Stomach (tissue), 4 donors: ENCODE measurements at regions not wholly inside any gene's neighbourhood (a gene's known extent, or its start where the extent isn't known, plus 50 kb on each side); places are given as distances from the start of the nearest gene placed in this dataset.

Experiments
- POLR2A ChIP-seq, 4 donors: fragments of 450-650 bp; IDR thresholded peaks; one replicate each; pipeline ENCODE4 v1.6.1; 2016; ENCODE audit warnings: antibody characterized with exemption in 4 of 4, control low read depth in 2 of 4, mild to moderate bottlenecking in 1 of 4, moderate library complexity in 1 of 4
- POLR2AphosphoS5 ChIP-seq, 3 donors: sonication (generic); formaldehyde crosslinking; IDR thresholded peaks; one replicate each; pipeline ENCODE4 v1.6.1; 2016; ENCODE audit warnings: antibody characterized with exemption in 3 of 3
- TF ChIP-seq, protein P1 (sequence below), 7 experiments: fragments of 450-650 bp in 4 of 7; fragments of 200-600 bp in 3 of 7; sonication (generic) in 3 of 7; IDR thresholded peaks; one replicate each; pipeline ENCODE4 v1.5.1; 2016 to 2019; ENCODE audit warnings: antibody characterized with exemption in 7 of 7, control low read depth in 2 of 7, mild to moderate bottlenecking in 1 of 7

DNA sequence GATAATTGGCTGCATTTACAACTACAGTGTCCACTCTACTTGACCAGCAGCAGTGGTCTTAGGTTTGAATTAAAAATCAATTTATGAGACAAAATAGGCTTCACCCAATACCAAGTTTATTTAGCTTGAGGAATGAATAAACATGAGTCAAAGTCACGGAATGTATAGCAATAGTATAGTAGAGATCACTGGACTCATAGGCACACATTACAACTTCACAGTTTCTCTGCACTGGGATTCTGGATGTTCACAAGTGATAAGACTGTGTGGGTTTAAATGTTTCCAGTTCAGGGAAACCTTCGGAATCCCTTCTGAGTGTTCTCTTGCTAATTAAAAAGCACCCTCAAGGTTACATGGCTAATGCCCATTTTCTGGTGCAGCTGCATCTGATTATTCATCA is 1064.9 kb downstream of the SLITRK5 start:
- TF ChIP-seq, protein P1, sequence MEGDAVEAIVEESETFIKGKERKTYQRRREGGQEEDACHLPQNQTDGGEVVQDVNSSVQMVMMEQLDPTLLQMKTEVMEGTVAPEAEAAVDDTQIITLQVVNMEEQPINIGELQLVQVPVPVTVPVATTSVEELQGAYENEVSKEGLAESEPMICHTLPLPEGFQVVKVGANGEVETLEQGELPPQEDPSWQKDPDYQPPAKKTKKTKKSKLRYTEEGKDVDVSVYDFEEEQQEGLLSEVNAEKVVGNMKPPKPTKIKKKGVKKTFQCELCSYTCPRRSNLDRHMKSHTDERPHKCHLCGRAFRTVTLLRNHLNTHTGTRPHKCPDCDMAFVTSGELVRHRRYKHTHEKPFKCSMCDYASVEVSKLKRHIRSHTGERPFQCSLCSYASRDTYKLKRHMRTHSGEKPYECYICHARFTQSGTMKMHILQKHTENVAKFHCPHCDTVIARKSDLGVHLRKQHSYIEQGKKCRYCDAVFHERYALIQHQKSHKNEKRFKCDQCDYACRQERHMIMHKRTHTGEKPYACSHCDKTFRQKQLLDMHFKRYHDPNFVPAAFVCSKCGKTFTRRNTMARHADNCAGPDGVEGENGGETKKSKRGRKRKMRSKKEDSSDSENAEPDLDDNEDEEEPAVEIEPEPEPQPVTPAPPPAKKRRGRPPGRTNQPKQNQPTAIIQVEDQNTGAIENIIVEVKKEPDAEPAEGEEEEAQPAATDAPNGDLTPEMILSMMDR (IDR thresholded peaks at IDR 0.05): no peak
- TF ChIP-seq POLR2AphosphoS5 (IDR thresholded peaks at IDR 0.05): no peak
- no peak for TF ChIP-seq POLR2A (IDR thresholded peaks at IDR 0.05)
